Mesothelial cell of epicardium (in vitro differentiated cells): ENCODE measurements at regions not wholly inside any gene's neighbourhood (a gene's known extent, or its start where the extent isn't known, plus 50 kb on each side); places are given as distances from the start of the nearest gene placed in this dataset.

Source experiments
- DNase-seq, 2 experiments: peaks; one replicate each; pipeline ENCODE4 v3.0.0; 2021; ENCODE audit warnings: low spot score in 2 of 2; ENCODE audit not compliant: unreplicated experiment in 2 of 2
- H3K27ac Mint-ChIP-seq: 2 replicates; pipeline ENCODE4 v1.8.0; 2021; ENCODE audit warnings: mixed read lengths
- H3K27me3 Mint-ChIP-seq: 2 replicates; pipeline ENCODE4 v1.8.0; 2021; ENCODE audit warnings: low read depth, mixed read lengths
- H3K36me3 Mint-ChIP-seq: 2 replicates; pipeline ENCODE4 v1.8.0; 2021; ENCODE audit warnings: mixed read lengths
- H3K4me1 Mint-ChIP-seq: 2 replicates; pipeline ENCODE4 v1.8.0; 2021; ENCODE audit warnings: mixed read lengths
- H3K4me3 Mint-ChIP-seq: 2 replicates; pipeline ENCODE4 v1.8.0; 2021; ENCODE audit warnings: mild to moderate bottlenecking, moderate library complexity, mixed read lengths
- H3K9me3 Mint-ChIP-seq: 2 replicates; pipeline ENCODE4 v1.8.0; 2021; ENCODE audit warnings: mixed read lengths
- CTCF ChIP-seq: fragments of 200-600 bp; sonication (generic); IDR thresholded peaks from one replicate; pipeline ENCODE4 v1.5.0; 2021; ENCODE audit warnings: antibody characterized with exemption; ENCODE audit not compliant: unreplicated experiment

GRCh38 chr6:113654396-113654795, 202.7 kb upstream of the MARCKS start:
- DNase-seq = no peak
- Mint-ChIP-seq H3K27ac (no peak overlapping the region), H3K36me3 (no peaks in the 10 kb centered on the region), H3K27me3 (no peaks in the 10 kb centered on the region), H3K4me1 (peaks cover 14% of the 10 kb centered on the region), H3K4me3 (no peak overlapping the region), H3K9me3 (peaks cover 7% of the 10 kb centered on the region)
- no peak for TF ChIP-seq CTCF

GRCh38 chr6:113655761-113656160, 201.4 kb upstream of the MARCKS start:
- Mint-ChIP-seq H3K27me3 (no peaks in the 10 kb centered on the region), H3K36me3 (no peaks in the 10 kb centered on the region), H3K4me1 (peaks cover 7% of the 10 kb centered on the region), H3K27ac (no peak overlapping the region), H3K4me3 (no peak overlapping the region), H3K9me3 (peaks cover 7% of the 10 kb centered on the region)
- DNase-seq = no peak
- TF ChIP-seq CTCF = no peak

- Mint-ChIP-seq H3K27ac (no peak overlapping the region), H3K27me3 (no peaks in the 10 kb centered on the region), H3K4me3 (no peak overlapping the region), H3K9me3 (no peaks in the 10 kb centered on the region), H3K4me1 (peaks cover 6% of the 10 kb centered on the region), H3K36me3 (no peaks in the 10 kb centered on the region)
- no peak for TF ChIP-seq CTCF
- DNase-seq = no peak
Measured at GRCh38 chr6:113659762-113660404, 197.3 kb upstream of the MARCKS start.

GRCh38 chr6:113660819-113661218, 196.3 kb upstream of the MARCKS start:
- no peaks in the 10 kb centered on the region for H3K36me3 Mint-ChIP-seq
- H3K27me3 Mint-ChIP-seq = no peaks in the 10 kb centered on the region
- H3K9me3 Mint-ChIP-seq = no peaks in the 10 kb centered on the region
- peaks cover 6% of the 10 kb centered on the region for H3K4me1 Mint-ChIP-seq
- H3K27ac Mint-ChIP-seq = no peak overlapping the region
- TF ChIP-seq CTCF = no peak
- no peak for DNase-seq
- H3K4me3 Mint-ChIP-seq = no peak overlapping the region

GRCh38 chr6:113662093-113662665, 195.0 kb upstream of the MARCKS start:
- Mint-ChIP-seq H3K4me3 (no peak overlapping the region), H3K27me3 (no peaks in the 10 kb centered on the region), H3K27ac (no peak overlapping the region), H3K9me3 (no peaks in the 10 kb centered on the region), H3K36me3 (no peaks in the 10 kb centered on the region), H3K4me1 (peaks cover 6% of the 10 kb centered on the region)
- TF ChIP-seq CTCF = no peak
- DNase-seq = no peak
